GM19023 (cell line): ENCODE measurements at regions not wholly inside any gene's neighbourhood (a gene's known extent, or its start where the extent isn't known, plus 50 kb on each side); places are given as distances from the start of the nearest gene placed in this dataset.

ENCODE experiments used
- ATAC-seq: cut with Tn5 transposase; IDR thresholded peaks from one replicate; pipeline ENCODE4 v1.9.1; 2021; ENCODE audit warnings: mild to moderate bottlenecking, moderate library complexity; ENCODE audit not compliant: unreplicated experiment

GRCh38 chr1:209455661-209456358 lies 127.7 kb upstream of the CAMK1G start:
- ATAC-seq: no peak

GRCh38 chr1:209456878-209457277 lies 126.6 kb upstream of the CAMK1G start:
- ATAC-seq: no peak

GRCh38 chr1:209457401-209458125 lies 126.0 kb upstream of the CAMK1G start:
- ATAC-seq: no peak

- no peak for ATAC-seq
Measured at GRCh38 chr1:209458921-209459320, 124.6 kb upstream of the CAMK1G start.

GRCh38 chr1:209461168-209461567 lies 122.3 kb upstream of the CAMK1G start:
- ATAC-seq: no peak

- no peak for ATAC-seq
Measured at GRCh38 chr1:209462433-209462832, 121.1 kb upstream of the CAMK1G start.

GRCh38 chr1:209463441-209463840 lies 120.1 kb upstream of the CAMK1G start:
- no peak for ATAC-seq

GRCh38 chr1:209473025-209473424 lies 110.5 kb upstream of the CAMK1G start:
- no peak for ATAC-seq

GRCh38 chr1:209480345-209480744 lies 103.2 kb upstream of the CAMK1G start:
- ATAC-seq: no peak

- ATAC-seq: no peak
Measured at GRCh38 chr1:209483691-209484090, 99.8 kb upstream of the CAMK1G start.

GRCh38 chr1:209484429-209484828 lies 99.1 kb upstream of the CAMK1G start:
- no peak for ATAC-seq

- ATAC-seq: no peak
Measured at GRCh38 chr1:209485167-209485566, 98.3 kb upstream of the CAMK1G start.

GRCh38 chr1:209485751-209486150 lies 97.8 kb upstream of the CAMK1G start:
- no peak for ATAC-seq

GRCh38 chr1:209486861-209487593 lies 96.5 kb upstream of the CAMK1G start:
- ATAC-seq: no peak

GRCh38 chr1:209490013-209490412 lies 93.5 kb upstream of the CAMK1G start:
- no peak for ATAC-seq

- ATAC-seq: no peak
Measured at GRCh38 chr1:209491031-209491430, 92.5 kb upstream of the CAMK1G start.

GRCh38 chr1:209491496-209491895 lies 92.0 kb upstream of the CAMK1G start:
- no peak for ATAC-seq

- no peak for ATAC-seq
Measured at GRCh38 chr1:209491897-209492296, 91.6 kb upstream of the CAMK1G start.

GRCh38 chr1:209493559-209493958 lies 90.0 kb upstream of the CAMK1G start:
- ATAC-seq: no peak

GRCh38 chr1:209497729-209498128 lies 85.8 kb upstream of the CAMK1G start:
- no peak for ATAC-seq

GRCh38 chr1:209500993-209501392 lies 82.5 kb upstream of the CAMK1G start:
- no peak for ATAC-seq

GRCh38 chr1:209503196-209503595 lies 80.3 kb upstream of the CAMK1G start:
- no peak for ATAC-seq
